HL-60 (cell line): ENCODE measurements at regions not wholly inside any gene's neighbourhood (a gene's known extent, or its start where the extent isn't known, plus 50 kb on each side); places are given as distances from the start of the nearest gene placed in this dataset.

Source experiments
- DNase-seq, 2 experiments: peaks; one replicate each; pipeline ENCODE4 v3.0.0-alpha.2; 2010 to 2020; ENCODE audit warnings: low read depth in 1 of 2, low spot score in 1 of 2
- H3K27ac ChIP-seq: fragments of 250-450 bp; sonication (Bioruptor Pico); replicated peaks from 2 replicates; pipeline ENCODE4 v1.5.1; 2020; ENCODE audit warnings: mild to moderate bottlenecking, moderate library complexity
- H3K27me3 ChIP-seq: fragments of 250-450 bp; sonication (Bioruptor Pico); 2 replicates; pipeline ENCODE4 v1.5.1; 2021; ENCODE audit warnings: mild to moderate bottlenecking, moderate library complexity; ENCODE audit not compliant: insufficient read depth, poor library complexity, severe bottlenecking
- H3K4me3 ChIP-seq: replicated peaks from 2 replicates; pipeline ENCODE4 v1.5.1; 2011; ENCODE audit warnings: mild to moderate bottlenecking, control low read depth, low read length; ENCODE audit not compliant: insufficient read depth
- CTCF ChIP-seq: IDR thresholded peaks from one replicate; pipeline ENCODE4 v1.5.1; 2011; ENCODE audit warnings: low read length, control low read depth, inconsistent platforms; ENCODE audit not compliant: insufficient read depth
- GABPA ChIP-seq: IDR thresholded peaks from 2 replicates; pipeline ENCODE4 v1.6.1; 2012; ENCODE audit warnings: low read depth
- POLR2AphosphoS5 ChIP-seq: IDR thresholded peaks from 2 replicates; pipeline ENCODE4 v1.6.1; 2012; ENCODE audit warnings: low read depth
- REST ChIP-seq: IDR thresholded peaks from 2 replicates; pipeline ENCODE4 v1.6.1; 2012; ENCODE audit warnings: low read depth; ENCODE audit not compliant: insufficient replicate concordance
- SPI1 ChIP-seq: IDR thresholded peaks from 2 replicates; pipeline ENCODE4 v1.6.1; 2012; ENCODE audit warnings: low read depth, mild to moderate bottlenecking, borderline replicate concordance

- DNase-seq, result no peak
- H3K27ac ChIP-seq, result no peak overlapping the region
- no peak for TF ChIP-seq GABPA
- no peak for TF ChIP-seq REST
- no peak for TF ChIP-seq CTCF
- TF ChIP-seq SPI1, result no peak
- TF ChIP-seq POLR2AphosphoS5, result no peak
- no peaks in the 10 kb centered on the region for H3K27me3 ChIP-seq
- H3K4me3 ChIP-seq, result no peak overlapping the region
Observed at GRCh38 chr12:87491598-87491997, 537.6 kb downstream of the C12orf50 start.

GRCh38 chr12:87491089-87491488 is 538.1 kb downstream of the C12orf50 start:
- H3K27ac ChIP-seq, result no peak overlapping the region
- no peak overlapping the region for H3K4me3 ChIP-seq
- no peaks in the 10 kb centered on the region for H3K27me3 ChIP-seq
- DNase-seq, result no peak
- no peak for TF ChIP-seq GABPA
- TF ChIP-seq SPI1, result no peak
- TF ChIP-seq POLR2AphosphoS5, result no peak
- no peak for TF ChIP-seq REST
- TF ChIP-seq CTCF, result no peak

GRCh38 chr12:87469295-87469694 is 559.9 kb downstream of the C12orf50 start:
- no peak for DNase-seq
- no peak overlapping the region for H3K4me3 ChIP-seq
- TF ChIP-seq REST (no peak), POLR2AphosphoS5 (no peak), CTCF (no peak), GABPA (no peak), SPI1 (no peak)
- H3K27ac ChIP-seq, result no peak overlapping the region
- no peaks in the 10 kb centered on the region for H3K27me3 ChIP-seq
